Left lung (tissue), 4 donors: ENCODE measurements at regions not wholly inside any gene's neighbourhood (a gene's known extent, or its start where the extent isn't known, plus 50 kb on each side); places are given as distances from the start of the nearest gene placed in this dataset.
"Not testable (repeated sequence)": the region's sequence is repeated elsewhere in the genome, so short reads cannot be mapped to it uniquely, and the experiment has no call there.

ENCODE experiments used
- ATAC-seq: fragments of 200-7000 bp; cut with Tn5 transposase; one replicate; pipeline ENCODE4 v1.9.1; 2020; ENCODE audit warnings: moderate library complexity
- DNase-seq, 4 donors: peaks; one replicate each; pipeline ENCODE4 v3.0.0-alpha.2; 2013 to 2020
- H3K27ac ChIP-seq, 2 donors: fragments of 200-600 bp; sonication (generic) in 1 of 2; one replicate each; pipeline versions ENCODE4 v1.5.0 to v1.8.0; 2020 to 2021
- H3K27me3 ChIP-seq, 2 donors: fragments of 200-600 bp; sonication (generic) in 1 of 2; one replicate each; pipeline versions ENCODE4 v1.5.0 to v1.8.0; 2020 to 2021
- H3K36me3 ChIP-seq, 2 donors: fragments of 200-600 bp; sonication (generic) in 1 of 2; one replicate each; pipeline versions ENCODE4 v1.5.0 to v1.8.0; 2020 to 2021
- H3K4me1 ChIP-seq, 2 donors: fragments of 200-600 bp; one replicate each; pipeline ENCODE4 v1.8.0; 2021
- H3K4me3 ChIP-seq, 2 donors: fragments of 200-600 bp; sonication (generic) in 1 of 2; one replicate each; pipeline versions ENCODE4 v1.5.0 to v1.8.0; 2020 to 2021; ENCODE audit warnings: mild to moderate bottlenecking in 1 of 2
- H3K9me3 ChIP-seq, 2 donors: fragments of 200-600 bp; sonication (generic) in 1 of 2; one replicate each; pipeline versions ENCODE4 v1.5.0 to v1.8.0; 2020 to 2021
- intact Hi-C, 2 donors: fragments of 100-400 bp; cut with DNase I; formaldehyde crosslinking; loops; one replicate each; pipeline versions ENCODE4 v1.11.2 to v1.14.2; 2022
- TF ChIP-seq, protein P1 (sequence below), 2 donors: fragments of 200-600 bp; sonication (generic) in 1 of 2; IDR thresholded peaks; one replicate each; pipeline versions ENCODE4 v1.5.0 to v1.8.0; 2021; ENCODE audit warnings: antibody characterized with exemption in 2 of 2
- donor health status: DM: no; HTN: yes; CAD: no.
- donor health status: DM: no; HTN: no; CAD: no.

DNA sequence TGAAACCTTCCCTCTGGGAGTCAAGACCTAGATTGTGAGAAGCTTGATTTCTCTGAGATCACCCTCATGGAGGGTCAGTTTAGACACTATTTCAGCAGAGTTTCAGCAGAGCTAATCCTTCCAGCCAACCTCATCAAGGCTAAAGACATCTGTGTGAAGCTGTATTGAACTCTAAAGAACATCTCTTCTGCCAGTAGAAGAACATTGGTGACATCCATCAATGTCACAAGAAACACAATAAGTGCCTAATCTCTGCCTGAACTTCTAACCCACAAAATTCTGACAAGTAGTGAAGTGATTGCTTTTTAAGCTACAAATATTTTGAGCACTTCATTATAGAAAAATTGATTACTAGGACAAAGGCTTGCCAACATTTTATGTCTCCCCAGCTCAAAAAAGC lies 475.8 kb upstream of the PCDH20 start:
- Histone ChIP-seq H3K36me3 (no peaks in the 10 kb centered on the region), H3K4me1 (no peaks in the 10 kb centered on the region), H3K9me3 (no peaks in the 10 kb centered on the region), H3K27me3 (no peaks in the 10 kb centered on the region), H3K27ac (no peak overlapping the region), H3K4me3 (no peak overlapping the region)
- ATAC-seq, result no peak
- intact Hi-C loops, result no loop called here
- TF ChIP-seq, protein P1, sequence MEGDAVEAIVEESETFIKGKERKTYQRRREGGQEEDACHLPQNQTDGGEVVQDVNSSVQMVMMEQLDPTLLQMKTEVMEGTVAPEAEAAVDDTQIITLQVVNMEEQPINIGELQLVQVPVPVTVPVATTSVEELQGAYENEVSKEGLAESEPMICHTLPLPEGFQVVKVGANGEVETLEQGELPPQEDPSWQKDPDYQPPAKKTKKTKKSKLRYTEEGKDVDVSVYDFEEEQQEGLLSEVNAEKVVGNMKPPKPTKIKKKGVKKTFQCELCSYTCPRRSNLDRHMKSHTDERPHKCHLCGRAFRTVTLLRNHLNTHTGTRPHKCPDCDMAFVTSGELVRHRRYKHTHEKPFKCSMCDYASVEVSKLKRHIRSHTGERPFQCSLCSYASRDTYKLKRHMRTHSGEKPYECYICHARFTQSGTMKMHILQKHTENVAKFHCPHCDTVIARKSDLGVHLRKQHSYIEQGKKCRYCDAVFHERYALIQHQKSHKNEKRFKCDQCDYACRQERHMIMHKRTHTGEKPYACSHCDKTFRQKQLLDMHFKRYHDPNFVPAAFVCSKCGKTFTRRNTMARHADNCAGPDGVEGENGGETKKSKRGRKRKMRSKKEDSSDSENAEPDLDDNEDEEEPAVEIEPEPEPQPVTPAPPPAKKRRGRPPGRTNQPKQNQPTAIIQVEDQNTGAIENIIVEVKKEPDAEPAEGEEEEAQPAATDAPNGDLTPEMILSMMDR (IDR thresholded peaks at IDR 0.05), result no peak
- DNase-seq, result peak in 2 of 4 donors; percentile 22 to 28

DNA sequence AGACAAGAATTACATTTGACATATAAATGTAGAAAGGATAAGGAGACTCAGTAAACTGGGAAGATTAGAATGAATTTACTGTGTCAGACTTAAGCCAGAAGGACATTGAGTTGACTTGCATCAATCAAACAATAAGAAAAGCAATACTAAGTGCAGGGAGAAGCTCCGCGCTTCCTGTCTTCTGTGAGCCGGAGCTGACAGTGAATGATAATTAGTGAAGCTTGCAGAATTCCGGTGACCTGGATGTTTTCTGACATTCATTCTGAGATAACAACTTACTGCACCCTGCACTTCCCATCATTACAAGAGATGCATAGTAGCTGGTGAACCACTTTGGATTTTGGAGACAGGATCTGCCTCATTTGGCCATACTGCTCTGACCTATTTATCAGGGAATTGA lies 469.2 kb upstream of the PCDH20 start:
- DNase-seq (no peak), ATAC-seq (no peak)
- Histone ChIP-seq H3K27ac (no peak overlapping the region), H3K36me3 (no peaks in the 10 kb centered on the region), H3K9me3 (no peaks in the 10 kb centered on the region), H3K4me3 (no peak overlapping the region), H3K27me3 (no peaks in the 10 kb centered on the region), H3K4me1 (no peaks in the 10 kb centered on the region)
- TF ChIP-seq, protein P1 (IDR thresholded peaks at IDR 0.05), result no peak
- intact Hi-C loops, result no loop called here

DNA sequence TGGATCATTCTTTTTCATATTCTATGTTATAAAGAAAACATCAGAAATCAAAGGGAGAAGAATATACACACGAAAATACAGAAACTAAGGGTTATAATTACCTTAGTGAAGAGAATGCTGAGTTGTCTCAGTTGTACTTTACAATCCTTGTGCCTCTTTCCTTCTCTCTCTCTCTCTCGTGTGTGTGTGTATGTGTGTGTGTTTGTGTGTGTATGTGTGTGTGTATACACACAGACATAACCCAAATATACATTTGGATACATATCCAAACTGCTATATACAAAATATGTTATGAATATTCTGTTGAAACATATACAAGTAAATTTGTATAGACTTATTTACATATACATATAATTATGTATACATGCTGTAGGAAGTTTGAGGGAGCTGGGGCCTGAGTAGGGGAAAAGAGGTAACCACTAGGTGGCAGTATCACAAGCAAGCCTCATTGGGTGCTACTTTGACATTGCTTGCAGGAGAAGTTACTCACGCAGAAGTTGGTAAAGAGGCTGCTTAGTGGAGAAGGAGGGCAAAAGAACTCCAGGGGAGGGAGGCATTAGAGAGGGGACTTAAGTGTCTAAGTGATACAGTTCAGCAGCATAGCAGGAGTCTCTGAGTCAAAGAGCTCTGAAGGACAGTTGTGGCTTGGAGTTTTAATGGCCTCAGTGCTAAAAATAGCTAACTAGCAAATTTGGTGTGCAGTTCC lies 465.1 kb upstream of the PCDH20 start:
- Histone ChIP-seq H3K4me1 (no peaks in the 10 kb centered on the region), H3K4me3 (no peak overlapping the region), H3K36me3 (no peaks in the 10 kb centered on the region), H3K9me3 (peaks cover 0 to 23% of the 10 kb centered on the region in 2 donors), H3K27ac (no peak overlapping the region), H3K27me3 (no peaks in the 10 kb centered on the region)
- ATAC-seq, result peak; percentile 77
- intact Hi-C loops, result no loop called here
- no peak for DNase-seq
- TF ChIP-seq, protein P1 (IDR thresholded peaks at IDR 0.05), result peak; percentile 26 to 42

DNA sequence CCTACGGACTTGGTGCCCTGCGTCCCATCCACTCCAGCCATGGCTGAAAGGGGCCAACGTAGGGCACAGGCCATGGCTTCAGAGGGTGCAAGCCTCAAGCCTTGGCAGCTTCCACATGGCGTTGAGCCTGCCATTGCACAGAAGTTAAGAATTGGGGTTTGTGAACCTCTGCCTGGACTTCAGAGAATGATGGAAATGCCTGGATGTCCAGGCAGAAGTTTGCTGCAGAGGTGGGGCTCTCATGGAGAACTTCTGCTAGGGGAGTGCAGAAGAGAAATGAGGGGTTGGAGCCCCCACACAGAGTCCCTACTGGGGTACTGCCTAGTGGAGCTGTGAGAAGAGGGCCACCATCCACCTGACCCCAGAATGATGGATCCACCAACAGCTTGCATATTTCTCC lies 462.9 kb upstream of the PCDH20 start:
- ATAC-seq, H3K36me3 ChIP-seq, intact Hi-C loops, DNase-seq, H3K4me3 ChIP-seq, H3K27me3 ChIP-seq, H3K4me1 ChIP-seq, H3K27ac ChIP-seq: not testable (repeated sequence)
- peaks cover 0 to 44% of the 10 kb centered on the region in 2 donors for H3K9me3 ChIP-seq

DNA sequence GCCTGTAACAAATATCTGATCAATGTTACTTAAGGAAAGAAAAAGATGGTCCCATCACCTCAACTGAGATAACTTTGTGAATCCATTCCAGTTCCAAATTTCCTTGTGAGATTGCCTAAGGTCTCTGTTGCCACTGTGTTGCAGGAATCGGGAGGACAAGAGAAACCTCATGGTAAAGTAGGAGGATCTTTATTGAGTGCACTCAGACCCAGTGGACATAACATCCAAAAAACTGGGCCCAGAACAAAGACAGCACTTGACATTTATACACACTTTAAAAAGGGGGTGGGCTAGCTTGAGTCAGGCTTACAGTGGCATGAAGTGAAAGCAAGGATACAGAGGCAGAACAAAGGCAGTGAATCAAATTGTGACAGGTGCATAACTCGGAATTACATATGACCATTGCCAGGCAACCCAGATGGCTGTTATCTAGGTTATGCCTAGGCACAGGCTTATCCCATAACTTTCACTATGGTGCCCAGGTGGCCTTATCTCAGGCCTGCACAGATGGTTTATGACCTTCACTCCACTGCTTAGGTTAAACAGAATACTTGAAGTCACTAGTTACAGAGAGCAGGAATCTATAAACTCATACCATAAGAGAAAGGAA lies 459.4 kb upstream of the PCDH20 start:
- H3K27ac ChIP-seq, result no peak overlapping the region
- no peak for DNase-seq

More for the DNA sequence above, 459.4 kb upstream of the PCDH20 start:
- Histone ChIP-seq H3K36me3 (no peaks in the 10 kb centered on the region), H3K9me3 (peaks cover 0 to 45% of the 10 kb centered on the region in 2 donors), H3K4me3 (no peak overlapping the region), H3K27me3 (no peaks in the 10 kb centered on the region), H3K4me1 (no peaks in the 10 kb centered on the region)
- TF ChIP-seq, protein P1 (IDR thresholded peaks at IDR 0.05), result no peak
- ATAC-seq, result no peak
- intact Hi-C loops, result no loop called here
